ENCODE measurements at regions not wholly inside any gene's neighbourhood (a gene's known extent, or its start where the extent isn't known, plus 50 kb on each side); places are given as distances from the start of the nearest gene placed in this dataset.
A peak's percentile ranks its signal among the peaks of the same experiment; 100 is the strongest.

DNA sequence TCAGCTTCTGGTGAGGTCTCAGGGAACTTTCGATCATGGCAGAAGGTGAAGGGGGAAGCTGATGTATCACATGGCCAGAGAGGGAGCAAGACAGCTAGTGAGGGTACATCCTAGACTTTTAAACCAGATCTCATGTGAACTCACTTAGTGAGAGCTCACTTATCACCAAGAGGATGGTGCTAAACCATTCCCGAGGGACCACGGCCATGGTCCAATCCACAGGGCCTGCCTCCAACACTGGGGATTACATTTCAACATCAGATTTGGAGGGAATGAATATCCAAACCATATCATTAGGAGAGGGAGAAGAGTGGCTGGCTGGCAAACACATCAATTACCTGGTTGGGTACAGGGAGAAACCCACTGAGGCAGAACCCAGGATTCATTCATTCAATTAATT is 75.7 kb upstream of the HAAO start:
- TF ChIP-seq, protein P1, sequence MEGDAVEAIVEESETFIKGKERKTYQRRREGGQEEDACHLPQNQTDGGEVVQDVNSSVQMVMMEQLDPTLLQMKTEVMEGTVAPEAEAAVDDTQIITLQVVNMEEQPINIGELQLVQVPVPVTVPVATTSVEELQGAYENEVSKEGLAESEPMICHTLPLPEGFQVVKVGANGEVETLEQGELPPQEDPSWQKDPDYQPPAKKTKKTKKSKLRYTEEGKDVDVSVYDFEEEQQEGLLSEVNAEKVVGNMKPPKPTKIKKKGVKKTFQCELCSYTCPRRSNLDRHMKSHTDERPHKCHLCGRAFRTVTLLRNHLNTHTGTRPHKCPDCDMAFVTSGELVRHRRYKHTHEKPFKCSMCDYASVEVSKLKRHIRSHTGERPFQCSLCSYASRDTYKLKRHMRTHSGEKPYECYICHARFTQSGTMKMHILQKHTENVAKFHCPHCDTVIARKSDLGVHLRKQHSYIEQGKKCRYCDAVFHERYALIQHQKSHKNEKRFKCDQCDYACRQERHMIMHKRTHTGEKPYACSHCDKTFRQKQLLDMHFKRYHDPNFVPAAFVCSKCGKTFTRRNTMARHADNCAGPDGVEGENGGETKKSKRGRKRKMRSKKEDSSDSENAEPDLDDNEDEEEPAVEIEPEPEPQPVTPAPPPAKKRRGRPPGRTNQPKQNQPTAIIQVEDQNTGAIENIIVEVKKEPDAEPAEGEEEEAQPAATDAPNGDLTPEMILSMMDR (IDR thresholded peaks at IDR 0.05): no peak
- H3K4me1 ChIP-seq: peaks cover 0 to 17% (median 0%) of the 10 kb centered on the region in 4 donors
- no peak overlapping the region for H3K4me3 ChIP-seq
- intact Hi-C loops (cut with DNase I; ENCODE audit: low total_unique reads) (no loop called here), in situ Hi-C loops (cut with MboI; ENCODE audit: low pct_ligation_motif_present in 1 of 4, low pct_unique_long_range_greater_than_20kb in 1 of 4, low sequenced_read_pairs in 3 of 4) (no loop called here)
- no peak for DNase-seq
- 86 to 98% methylated on average over 1 to 3 of the region's 3 CpGs for WGBS, 2 donors (ENCODE audit: low coverage in 1 of 2)
- H3K27me3 ChIP-seq: no peaks in the 10 kb centered on the region
- peaks cover 6 to 7% of the 10 kb centered on the region in 2 donors for H3K9me3 ChIP-seq
- no peaks in the 10 kb centered on the region for H3K36me3 ChIP-seq
- H3K27ac ChIP-seq: no peak overlapping the region

DNA sequence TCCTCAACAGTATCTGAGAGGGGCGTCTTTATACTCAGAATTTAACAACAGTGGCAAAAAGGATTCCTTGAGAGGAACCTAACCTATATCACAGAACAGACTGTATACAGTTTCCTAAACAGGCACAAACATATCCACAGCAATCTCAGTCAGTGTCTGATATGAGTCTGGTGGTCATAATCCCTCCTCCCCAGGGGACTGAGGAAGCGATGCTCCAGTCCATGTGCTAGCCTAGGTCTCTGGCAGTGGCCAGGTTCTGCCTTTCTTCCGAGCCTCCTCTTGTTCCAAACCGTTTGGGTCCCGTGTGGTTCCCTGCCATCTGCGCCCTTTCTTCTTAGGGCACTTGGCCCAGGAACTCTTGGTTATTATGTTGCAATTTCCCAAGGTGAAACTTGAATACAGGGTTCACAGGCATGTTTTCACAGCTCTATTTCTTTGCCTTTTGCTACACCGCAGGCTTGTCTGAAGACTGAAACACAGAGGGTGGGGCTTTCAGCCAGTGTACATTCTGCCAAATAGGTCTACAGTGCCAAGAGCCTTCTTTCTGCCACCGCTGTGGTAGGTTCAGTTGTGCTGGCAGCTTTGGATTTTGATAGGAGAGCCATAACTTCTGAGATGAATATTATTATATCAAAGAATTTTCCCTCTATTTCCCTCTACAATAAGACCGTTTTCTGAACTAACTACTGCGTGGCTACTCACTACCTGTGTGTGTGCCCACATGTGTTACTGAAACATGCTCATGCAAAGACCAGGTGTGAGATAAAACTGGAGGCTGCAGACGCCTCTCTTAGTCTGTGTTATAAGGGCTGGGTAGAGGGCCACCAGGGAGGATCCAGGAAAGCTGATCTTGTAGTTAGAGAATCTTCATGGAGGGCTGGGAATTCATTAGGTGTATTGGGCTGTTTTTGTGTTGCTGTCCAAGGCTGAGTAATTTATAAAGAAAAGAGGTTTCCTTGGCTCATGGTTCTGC is 75.0 kb upstream of the HAAO start:
- 79 to 100% methylated on average over 4 to 11 of the region's 11 CpGs for WGBS, 2 donors (ENCODE audit: low coverage in 1 of 2)

DNA sequence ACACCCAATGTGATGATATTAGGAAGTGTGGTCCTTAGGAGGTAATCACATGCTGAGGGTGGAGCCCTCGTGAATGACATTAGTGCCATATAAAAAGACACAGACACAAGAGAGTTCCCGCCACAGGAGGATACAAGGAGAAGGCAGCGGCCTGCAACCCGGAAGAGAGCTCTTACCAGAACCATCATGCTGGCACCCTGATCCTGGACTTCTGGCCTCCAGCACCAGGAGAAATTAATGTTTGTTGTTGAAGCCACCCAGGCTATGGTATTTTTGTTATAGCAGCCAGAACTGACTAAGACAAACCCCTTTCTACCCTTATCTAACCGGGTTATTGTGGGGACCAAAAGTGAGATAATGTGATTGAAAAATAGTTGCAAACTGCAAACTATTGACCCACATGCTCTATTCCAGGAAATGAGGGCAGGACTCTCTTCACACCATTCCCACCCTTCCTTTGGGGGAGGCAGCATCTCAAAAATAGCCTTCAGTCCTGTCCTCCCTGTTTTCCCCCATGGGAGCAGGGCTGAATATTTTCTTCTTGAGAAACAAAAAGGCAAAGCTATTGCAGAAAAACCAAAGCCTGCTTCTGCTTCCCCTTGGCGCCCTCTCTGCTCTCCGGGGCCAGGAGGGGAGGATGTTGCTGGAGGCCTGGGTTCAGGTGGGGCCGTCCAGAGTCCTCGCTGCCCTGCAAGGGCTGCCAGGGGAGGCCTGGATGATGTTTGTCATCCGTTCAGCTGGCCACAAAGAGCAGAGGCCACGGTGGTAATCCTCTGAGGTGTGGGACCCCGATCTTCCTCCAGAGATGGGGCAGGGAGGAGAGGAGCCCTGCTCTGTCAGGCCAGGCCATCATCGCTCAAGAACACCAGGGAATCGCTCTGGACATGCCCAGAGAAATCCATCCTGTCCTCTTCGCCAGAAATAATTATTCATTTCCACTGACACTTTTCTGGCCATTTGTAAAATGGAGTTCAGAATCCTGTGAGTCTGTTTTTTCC is 73.8 kb upstream of the HAAO start:
- H3K36me3 ChIP-seq: no peaks in the 10 kb centered on the region
- H3K27ac ChIP-seq: peak overlapping the region; percentile 31 to 74 (median 58)
- H3K9me3 ChIP-seq: peaks cover 6 to 7% of the 10 kb centered on the region in 2 donors
- intact Hi-C loops (cut with DNase I; ENCODE audit: low total_unique reads) (no loop called here), in situ Hi-C loops (cut with MboI; ENCODE audit: low pct_ligation_motif_present in 1 of 4, low pct_unique_long_range_greater_than_20kb in 1 of 4, low sequenced_read_pairs in 3 of 4) (no loop called here)
- TF ChIP-seq POLR2A (IDR thresholded peaks at IDR 0.05) (no peak), POLR2AphosphoS5 (IDR thresholded peaks at IDR 0.05) (no peak), EP300 (IDR thresholded peaks at IDR 0.05; ENCODE audit: low read depth) (no peak)
- TF ChIP-seq, protein P1 (IDR thresholded peaks at IDR 0.05): no peak
- H3K27me3 ChIP-seq: no peaks in the 10 kb centered on the region
- no peak for DNase-seq
- H3K4me3 ChIP-seq: no peak overlapping the region
- peaks cover 0 to 8% (median 0%) of the 10 kb centered on the region in 4 donors for H3K4me1 ChIP-seq
- 83 to 90% methylated on average over 6 to 15 of the region's 15 CpGs for WGBS, 2 donors (ENCODE audit: low coverage in 1 of 2)

More for the DNA sequence above, 75.0 kb upstream of the HAAO start:
- Histone ChIP-seq H3K27ac (peak overlapping the region; percentile 31 to 74 (median 58)), H3K4me3 (no peak overlapping the region), H3K4me1 (peaks cover 0 to 12% (median 0%) of the 10 kb centered on the region in 4 donors), H3K27me3 (no peaks in the 10 kb centered on the region), H3K9me3 (peaks cover 6 to 7% of the 10 kb centered on the region in 2 donors), H3K36me3 (no peaks in the 10 kb centered on the region)
- no peak for TF ChIP-seq POLR2AphosphoS5 (IDR thresholded peaks at IDR 0.05)
- TF ChIP-seq EP300 (IDR thresholded peaks at IDR 0.05; ENCODE audit: low read depth): no peak
- TF ChIP-seq, protein P1 (IDR thresholded peaks at IDR 0.05): no peak
- no peak for TF ChIP-seq POLR2A (IDR thresholded peaks at IDR 0.05)
- no peak for DNase-seq
- intact Hi-C loops (cut with DNase I; ENCODE audit: low total_unique reads): no loop called here
- in situ Hi-C loops (cut with MboI; ENCODE audit: low pct_ligation_motif_present in 1 of 4, low pct_unique_long_range_greater_than_20kb in 1 of 4, low sequenced_read_pairs in 3 of 4): no loop called here

All from transverse colon (tissue), 4 donors.